Prostate gland (tissue), 2 donors: ENCODE measurements at regions not wholly inside any gene's neighbourhood (a gene's known extent, or its start where the extent isn't known, plus 50 kb on each side); places are given as distances from the start of the nearest gene placed in this dataset.

Source experiments
- POLR2A ChIP-seq: fragments of 450-650 bp; IDR thresholded peaks from one replicate; pipeline ENCODE4 v1.6.1; 2016; ENCODE audit warnings: antibody characterized with exemption, mild to moderate bottlenecking
- TF ChIP-seq, protein P1 (sequence below), 4 experiments: fragments of 200-600 bp in 2 of 4; fragments of 450-650 bp in 2 of 4; sonication (generic) in 2 of 4; IDR thresholded peaks; 1 replicate in 3 of 4; 2 replicates in 1 of 4; pipeline ENCODE4 v1.5.1; 2016 to 2019; ENCODE audit warnings: antibody characterized with exemption in 4 of 4, mild to moderate bottlenecking in 2 of 4, moderate library complexity in 2 of 4

DNA sequence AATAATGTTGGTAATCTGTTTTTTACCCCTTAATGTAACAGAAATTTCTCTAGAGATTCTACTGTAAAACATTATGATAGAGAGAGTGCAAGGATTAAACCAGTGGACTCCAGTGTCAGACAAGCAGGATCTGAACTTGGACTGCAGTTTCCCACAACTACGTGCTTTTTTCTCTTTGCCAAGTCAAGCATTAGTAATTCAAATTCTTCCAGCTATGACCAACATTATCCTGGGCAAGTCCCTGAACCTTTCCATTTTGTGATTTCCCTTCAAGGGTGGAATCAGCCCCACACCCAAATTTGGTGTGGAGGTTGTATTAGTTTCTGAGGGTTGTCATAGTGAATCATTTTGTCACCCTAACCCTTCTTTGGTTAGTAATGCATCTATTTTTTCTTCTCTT lies 482.0 kb downstream of the ZNF516 start:
- TF ChIP-seq POLR2A: no peak
- TF ChIP-seq, protein P1, sequence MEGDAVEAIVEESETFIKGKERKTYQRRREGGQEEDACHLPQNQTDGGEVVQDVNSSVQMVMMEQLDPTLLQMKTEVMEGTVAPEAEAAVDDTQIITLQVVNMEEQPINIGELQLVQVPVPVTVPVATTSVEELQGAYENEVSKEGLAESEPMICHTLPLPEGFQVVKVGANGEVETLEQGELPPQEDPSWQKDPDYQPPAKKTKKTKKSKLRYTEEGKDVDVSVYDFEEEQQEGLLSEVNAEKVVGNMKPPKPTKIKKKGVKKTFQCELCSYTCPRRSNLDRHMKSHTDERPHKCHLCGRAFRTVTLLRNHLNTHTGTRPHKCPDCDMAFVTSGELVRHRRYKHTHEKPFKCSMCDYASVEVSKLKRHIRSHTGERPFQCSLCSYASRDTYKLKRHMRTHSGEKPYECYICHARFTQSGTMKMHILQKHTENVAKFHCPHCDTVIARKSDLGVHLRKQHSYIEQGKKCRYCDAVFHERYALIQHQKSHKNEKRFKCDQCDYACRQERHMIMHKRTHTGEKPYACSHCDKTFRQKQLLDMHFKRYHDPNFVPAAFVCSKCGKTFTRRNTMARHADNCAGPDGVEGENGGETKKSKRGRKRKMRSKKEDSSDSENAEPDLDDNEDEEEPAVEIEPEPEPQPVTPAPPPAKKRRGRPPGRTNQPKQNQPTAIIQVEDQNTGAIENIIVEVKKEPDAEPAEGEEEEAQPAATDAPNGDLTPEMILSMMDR (IDR thresholded peaks at IDR 0.05): no peak
